ENCODE measurements at regions not wholly inside any gene's neighbourhood (a gene's known extent, or its start where the extent isn't known, plus 50 kb on each side); places are given as distances from the start of the nearest gene placed in this dataset.
"Not testable (repeated sequence)": the region's sequence is repeated elsewhere in the genome, so short reads cannot be mapped to it uniquely, and the experiment has no call there.

DNA sequence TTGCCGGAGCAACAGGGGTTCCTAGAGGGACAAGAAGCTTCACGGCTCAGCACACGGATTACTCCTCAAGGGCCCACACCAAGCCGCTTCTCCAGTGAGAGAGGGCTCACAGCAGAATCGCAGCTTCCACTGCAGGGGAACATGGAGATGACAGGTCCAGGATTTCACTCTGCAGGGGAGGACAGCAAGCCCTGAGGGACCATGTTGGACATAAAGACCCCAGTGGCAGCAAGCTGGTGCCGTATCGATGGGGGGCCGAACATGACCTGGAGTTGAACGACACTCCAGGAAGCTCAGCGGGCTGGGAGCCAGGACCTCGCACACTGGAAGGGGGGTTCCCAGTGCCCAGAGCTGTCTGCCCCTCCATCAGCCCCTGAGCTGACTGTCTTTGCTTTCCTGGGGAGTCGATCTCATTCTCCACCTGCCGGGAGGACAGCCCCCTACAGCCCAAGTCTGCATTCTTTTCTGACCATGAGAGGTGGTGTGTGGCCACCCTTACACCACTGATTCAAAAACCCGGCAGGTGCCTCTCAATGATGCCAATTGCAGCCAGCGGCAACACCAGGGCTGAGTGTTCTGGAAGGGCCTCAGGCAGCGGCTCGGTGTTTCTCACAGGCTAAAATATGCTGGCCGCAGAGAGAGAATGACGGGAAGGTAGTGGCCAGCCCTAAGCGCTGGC, 194.5 kb upstream of the CDH4 start:
- DNase-seq (ENCODE audit: low read depth, low spot score): no peak

- no peak for DNase-seq (ENCODE audit: low read depth, low spot score)
These were observed 190.1 kb upstream of the CDH4 start for GRCh38 chr20:61061981-61062380.

GRCh38 chr20:61065853-61066252, 186.2 kb upstream of the CDH4 start:
- DNase-seq (ENCODE audit: low read depth, low spot score): no peak

- DNase-seq (ENCODE audit: low read depth, low spot score): no peak
These were observed 185.5 kb upstream of the CDH4 start for GRCh38 chr20:61066526-61066925.

- DNase-seq (ENCODE audit: low read depth, low spot score): no peak
These were observed 184.8 kb upstream of the CDH4 start for GRCh38 chr20:61067221-61067620.

DNA sequence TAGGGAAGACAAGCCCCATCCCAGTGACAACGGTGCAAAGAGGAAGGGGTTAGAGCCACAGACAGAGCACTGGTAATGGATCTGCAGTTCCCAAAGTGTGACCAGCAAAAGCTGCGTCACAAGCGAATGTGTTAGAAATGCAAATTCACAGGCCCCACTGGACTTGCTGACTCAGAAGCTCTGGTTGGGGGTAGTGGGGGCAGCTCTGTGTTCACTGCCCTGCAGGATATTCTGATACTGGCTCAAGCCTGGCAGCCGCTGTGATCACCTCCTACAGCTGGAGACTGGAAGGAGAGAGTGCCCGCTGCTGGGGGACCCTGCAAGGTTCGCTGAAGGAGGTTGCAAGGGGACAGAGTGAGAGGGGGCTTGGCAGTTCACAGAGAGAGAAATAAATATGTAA, 179.7 kb upstream of the CDH4 start:
- no peak for DNase-seq (ENCODE audit: low read depth, low spot score)

- no peak for DNase-seq (ENCODE audit: low read depth, low spot score)
These were observed 178.7 kb upstream of the CDH4 start for GRCh38 chr20:61073376-61073775.

DNA sequence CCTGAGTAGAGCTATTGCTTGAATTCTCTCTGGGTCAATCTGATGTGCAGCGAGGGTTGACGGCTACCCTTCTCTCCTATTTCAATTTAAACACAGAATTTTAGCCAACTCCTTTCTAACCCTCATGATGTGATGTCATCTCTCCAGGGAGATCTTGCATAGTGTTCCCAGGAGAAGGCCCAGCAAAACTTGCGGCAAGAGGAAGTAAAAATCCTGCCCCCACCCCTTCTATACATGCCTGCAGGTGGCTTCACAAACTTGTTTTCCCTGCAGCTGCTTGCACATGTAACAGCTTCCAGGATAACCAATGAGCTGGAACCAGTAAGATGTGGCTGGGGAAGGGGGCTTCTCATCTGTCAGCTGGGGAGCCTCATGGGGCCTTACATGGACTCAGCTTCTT, 169.3 kb upstream of the CDH4 start:
- no peak for DNase-seq (ENCODE audit: low read depth, low spot score)

GRCh38 chr20:61083431-61083830, 168.6 kb upstream of the CDH4 start:
- no peak for DNase-seq (ENCODE audit: low read depth, low spot score)

- DNase-seq (ENCODE audit: low read depth, low spot score): no peak
These were observed 166.0 kb upstream of the CDH4 start for GRCh38 chr20:61086031-61086430.

GRCh38 chr20:61090541-61090940, 161.5 kb upstream of the CDH4 start:
- DNase-seq (ENCODE audit: low read depth, low spot score): no peak

GRCh38 chr20:61092251-61092650, 159.8 kb upstream of the CDH4 start:
- no peak for DNase-seq (ENCODE audit: low read depth, low spot score)

DNA sequence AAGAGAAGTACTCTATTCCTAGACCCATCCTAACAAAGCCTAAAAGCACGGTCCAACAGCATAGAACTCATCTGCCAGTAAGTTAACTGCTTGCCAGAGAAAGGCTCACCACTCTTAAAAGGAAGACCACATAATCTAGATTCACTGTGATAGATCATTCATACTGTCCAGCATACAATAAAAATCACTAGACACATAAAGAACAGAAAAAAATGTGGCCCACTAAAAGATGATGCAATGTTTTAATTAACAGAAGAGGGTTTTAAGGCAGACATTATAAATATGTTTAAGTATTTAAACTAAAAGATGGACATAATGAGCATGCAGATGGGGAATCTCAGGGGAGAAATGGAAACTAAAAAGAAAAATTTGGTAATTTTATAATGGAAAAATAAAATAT, 157.5 kb upstream of the CDH4 start:
- DNase-seq (ENCODE audit: low read depth, low spot score): no peak

GRCh38 chr20:61096463-61096862, 155.6 kb upstream of the CDH4 start:
- no peak for DNase-seq (ENCODE audit: low read depth, low spot score)

GRCh38 chr20:61099806-61100205, 152.3 kb upstream of the CDH4 start:
- DNase-seq (ENCODE audit: low read depth, low spot score): no peak

DNA sequence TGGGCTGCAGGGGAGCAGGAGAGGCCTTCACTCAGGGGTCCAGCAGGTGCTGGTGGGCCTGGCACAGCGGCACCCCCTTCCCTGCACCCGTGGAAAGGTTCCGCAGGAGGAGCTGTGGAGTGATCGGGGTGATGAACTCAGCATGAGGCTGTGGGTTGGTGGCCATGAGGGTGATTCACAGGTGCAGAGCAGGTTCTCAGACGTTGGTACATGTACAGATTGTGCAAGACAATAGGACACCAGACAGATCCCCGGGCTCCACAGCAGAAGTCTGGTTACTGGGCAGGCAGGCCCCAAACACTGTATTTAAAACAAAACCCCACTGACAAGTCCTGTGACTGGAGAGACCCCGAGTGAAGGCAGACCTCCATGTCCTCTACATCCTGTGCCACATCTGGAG, 151.6 kb upstream of the CDH4 start:
- no peak for DNase-seq (ENCODE audit: low read depth, low spot score)

- not testable (repeated sequence) for DNase-seq (ENCODE audit: low read depth, low spot score)
These were observed 150.7 kb upstream of the CDH4 start for GRCh38 chr20:61101321-61101720.

DNA sequence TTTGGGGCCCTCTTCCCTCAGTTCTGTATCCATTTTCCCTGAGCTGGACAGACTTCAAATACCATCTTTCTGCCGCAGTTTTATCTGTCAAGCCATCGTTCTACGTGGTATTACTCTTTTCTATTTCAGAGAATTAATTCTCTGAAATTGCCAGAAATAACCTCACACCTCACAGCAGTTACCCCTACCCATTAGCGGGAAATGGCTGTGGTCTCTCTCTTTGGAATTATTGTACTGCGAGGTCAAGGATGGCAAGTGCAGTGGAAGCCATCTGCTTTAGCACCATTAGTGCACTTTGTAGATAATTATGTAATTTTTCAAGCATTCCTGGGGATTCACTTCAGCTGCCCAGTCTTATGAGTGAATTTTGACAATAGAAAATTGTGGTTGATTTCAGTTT, 147.8 kb upstream of the CDH4 start:
- DNase-seq (ENCODE audit: low read depth, low spot score): no peak

DNA sequence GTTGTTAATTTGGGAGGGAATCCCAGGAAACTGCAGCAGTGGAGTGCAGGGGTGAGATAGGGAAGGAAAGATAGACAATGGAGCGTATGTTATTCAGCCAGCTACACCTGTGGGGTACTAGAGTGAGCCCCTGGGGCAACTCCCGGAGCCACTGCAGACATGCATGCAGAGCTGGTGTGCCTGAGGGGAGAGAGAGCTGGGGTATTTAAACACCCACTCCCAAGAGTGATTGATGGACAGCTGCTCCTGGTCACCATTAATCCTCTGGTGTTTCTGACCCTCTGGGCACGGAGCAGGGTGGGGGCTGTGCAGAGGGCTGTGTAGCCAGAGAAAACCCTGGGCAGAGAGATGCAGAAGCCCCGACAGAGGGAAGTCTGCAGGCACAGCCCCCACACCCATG, 146.7 kb upstream of the CDH4 start:
- no peak for DNase-seq (ENCODE audit: low read depth, low spot score)

DNA sequence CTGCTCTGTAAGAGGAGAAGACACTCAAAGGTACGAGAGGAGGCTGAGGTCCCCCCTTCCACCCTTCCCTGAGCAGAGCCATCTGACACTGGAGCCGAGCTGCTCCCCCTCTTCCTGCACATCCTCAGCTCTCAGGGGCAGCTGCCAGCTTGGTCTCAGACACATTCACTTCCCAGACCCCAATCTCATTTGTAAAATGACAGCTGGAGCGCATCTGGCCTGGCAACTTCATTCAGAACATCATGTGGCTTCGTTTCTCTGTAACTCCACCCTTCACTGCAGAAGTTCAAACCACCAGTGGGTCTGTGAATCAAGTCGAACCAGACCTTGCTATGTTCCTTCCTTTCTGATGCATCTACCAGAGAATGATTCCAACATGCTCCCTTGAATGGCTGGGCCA, 145.6 kb upstream of the CDH4 start:
- no peak for DNase-seq (ENCODE audit: low read depth, low spot score)

GRCh38 chr20:61109221-61109805, 142.7 kb upstream of the CDH4 start:
- DNase-seq (ENCODE audit: low read depth, low spot score): no peak

DNA sequence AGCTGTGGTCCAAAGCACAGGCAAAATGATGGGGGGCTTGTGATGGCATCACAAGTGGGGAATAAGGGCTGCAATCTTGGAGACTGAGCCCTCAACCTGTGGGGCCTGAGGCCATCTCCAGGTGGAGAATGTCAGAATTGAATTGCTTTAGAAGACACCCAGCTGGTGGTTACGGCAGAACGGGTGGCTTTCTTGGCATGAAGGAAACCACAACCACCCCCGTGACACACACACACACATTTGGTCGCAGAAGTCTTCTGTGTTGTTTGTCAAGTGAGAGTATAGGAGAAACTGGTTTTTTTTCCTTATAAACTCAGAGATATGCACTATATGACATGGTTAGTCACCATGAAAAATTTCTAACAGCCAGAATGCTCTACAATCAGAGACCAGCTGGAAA, 139.5 kb upstream of the CDH4 start:
- no peak for DNase-seq (ENCODE audit: low read depth, low spot score)

- DNase-seq (ENCODE audit: low read depth, low spot score): no peak
These were observed 138.3 kb upstream of the CDH4 start for GRCh38 chr20:61113731-61114130.
